ENCODE measurements at regions not wholly inside any gene's neighbourhood (a gene's known extent, or its start where the extent isn't known, plus 50 kb on each side); places are given as distances from the start of the nearest gene placed in this dataset.
"Not testable (repeated sequence)": the region's sequence is repeated elsewhere in the genome, so short reads cannot be mapped to it uniquely, and the experiment has no call there.

GRCh38 chr16:85240982-85241924 lies 129.0 kb upstream of the CIBAR2 start:
- DNase-seq, result no peak

- no peak for DNase-seq
Observed at GRCh38 chr16:85242140-85242539, 129.9 kb upstream of the CIBAR2 start.

- no peak for DNase-seq
Observed at GRCh38 chr16:85243308-85243707, 131.0 kb upstream of the CIBAR2 start.

GRCh38 chr16:85244452-85244851 lies 132.2 kb upstream of the CIBAR2 start:
- not testable (repeated sequence) for DNase-seq

GRCh38 chr16:85245307-85246172 lies 133.3 kb upstream of the CIBAR2 start:
- DNase-seq, result peak; percentile 80

GRCh38 chr16:85246473-85246872 lies 134.2 kb upstream of the CIBAR2 start:
- DNase-seq, result no peak

GRCh38 chr16:85246973-85247372 lies 134.7 kb upstream of the CIBAR2 start:
- no peak for DNase-seq

GRCh38 chr16:85248342-85248741 lies 136.1 kb upstream of the CIBAR2 start:
- no peak for DNase-seq

GRCh38 chr16:85248857-85249256 lies 136.6 kb upstream of the CIBAR2 start:
- no peak for DNase-seq

GRCh38 chr16:85249418-85250146 lies 137.3 kb upstream of the CIBAR2 start:
- DNase-seq, result no peak

- DNase-seq, result no peak
Observed at GRCh38 chr16:85250147-85250463, 137.8 kb upstream of the CIBAR2 start.

GRCh38 chr16:85250609-85251223 lies 138.4 kb upstream of the CIBAR2 start:
- DNase-seq, result no peak

- no peak for DNase-seq
Observed at GRCh38 chr16:85251225-85251760, 139.0 kb upstream of the CIBAR2 start.

- no peak for DNase-seq
Observed at GRCh38 chr16:85252014-85252413, 139.7 kb upstream of the CIBAR2 start.

GRCh38 chr16:85252461-85252860 lies 140.2 kb upstream of the CIBAR2 start:
- no peak for DNase-seq

- peak; percentile 51 for DNase-seq
Observed at GRCh38 chr16:85253084-85253941, 141.0 kb upstream of the CIBAR2 start.

- DNase-seq, result no peak
Observed at GRCh38 chr16:85254051-85254450, 141.8 kb upstream of the CIBAR2 start.

GRCh38 chr16:85254921-85255320 lies 142.6 kb upstream of the CIBAR2 start:
- DNase-seq, result no peak

GRCh38 chr16:85255777-85256176 lies 143.5 kb upstream of the CIBAR2 start:
- no peak for DNase-seq

GRCh38 chr16:85256190-85256739 lies 144.0 kb upstream of the CIBAR2 start:
- no peak for DNase-seq

GRCh38 chr16:85257483-85257882 lies 145.2 kb upstream of the CIBAR2 start:
- no peak for DNase-seq

Data from hindlimb muscle (tissue), 1 donor.